NCI-H1092 (cell line): ENCODE measurements at regions not wholly inside any gene's neighbourhood (a gene's known extent, or its start where the extent isn't known, plus 50 kb on each side); places are given as distances from the start of the nearest gene placed in this dataset.
A peak's percentile ranks its signal among the peaks of the same experiment; 100 is the strongest.

Experiments
- DNase-seq: peaks from one replicate; lab custom pipeline; 2025; lab: John Stamatoyannopoulos, UW

- DNase-seq: no peak
Measured at GRCh38 chr16:62974424-62974823, 938.2 kb upstream of the CDH8 start.

- DNase-seq: no peak
Measured at GRCh38 chr16:62970851-62971250, 934.6 kb upstream of the CDH8 start.

GRCh38 chr16:62969711-62970318, 933.6 kb upstream of the CDH8 start:
- no peak for DNase-seq

- no peak for DNase-seq
Measured at GRCh38 chr16:62967611-62968010, 931.4 kb upstream of the CDH8 start.

GRCh38 chr16:62967163-62967562, 930.9 kb upstream of the CDH8 start:
- peak; percentile 48 for DNase-seq

- DNase-seq: no peak
Measured at GRCh38 chr16:62966626-62967025, 930.4 kb upstream of the CDH8 start.

- DNase-seq: no peak
Measured at GRCh38 chr16:62965831-62966230, 929.6 kb upstream of the CDH8 start.

- DNase-seq: no peak
Measured at GRCh38 chr16:62963846-62964245, 927.6 kb upstream of the CDH8 start.

GRCh38 chr16:62955033-62955349, 918.8 kb upstream of the CDH8 start:
- no peak for DNase-seq

- no peak for DNase-seq
Measured at GRCh38 chr16:62954144-62955032, 918.1 kb upstream of the CDH8 start.

GRCh38 chr16:62950351-62950750, 914.1 kb upstream of the CDH8 start:
- no peak for DNase-seq

- DNase-seq: no peak
Measured at GRCh38 chr16:62940569-62940968, 904.3 kb upstream of the CDH8 start.

- DNase-seq: no peak
Measured at GRCh38 chr16:62939687-62940086, 903.4 kb upstream of the CDH8 start.

GRCh38 chr16:62933929-62934328, 897.7 kb upstream of the CDH8 start:
- no peak for DNase-seq

GRCh38 chr16:62929593-62929992, 893.4 kb upstream of the CDH8 start:
- no peak for DNase-seq

GRCh38 chr16:62927122-62927521, 890.9 kb upstream of the CDH8 start:
- no peak for DNase-seq

GRCh38 chr16:62926121-62926801, 890.0 kb upstream of the CDH8 start:
- DNase-seq: no peak

GRCh38 chr16:62921904-62922303, 885.7 kb upstream of the CDH8 start:
- DNase-seq: no peak

- no peak for DNase-seq
Measured at GRCh38 chr16:62913924-62914323, 877.7 kb upstream of the CDH8 start.

GRCh38 chr16:62913333-62913732, 877.1 kb upstream of the CDH8 start:
- DNase-seq: no peak

- no peak for DNase-seq
Measured at GRCh38 chr16:62909597-62909996, 873.4 kb upstream of the CDH8 start.

GRCh38 chr16:62907562-62907961, 871.3 kb upstream of the CDH8 start:
- DNase-seq: no peak

GRCh38 chr16:62903961-62904502, 867.8 kb upstream of the CDH8 start:
- DNase-seq: no peak
